Mesothelial cell of epicardium (in vitro differentiated cells): ENCODE measurements at regions not wholly inside any gene's neighbourhood (a gene's known extent, or its start where the extent isn't known, plus 50 kb on each side); places are given as distances from the start of the nearest gene placed in this dataset.

Experiments used
- DNase-seq, 2 experiments: peaks; one replicate each; pipeline ENCODE4 v3.0.0; 2021; ENCODE audit warnings: low spot score in 2 of 2; ENCODE audit not compliant: unreplicated experiment in 2 of 2
- H3K27ac Mint-ChIP-seq: 2 replicates; pipeline ENCODE4 v1.8.0; 2021; ENCODE audit warnings: mixed read lengths
- H3K27me3 Mint-ChIP-seq: 2 replicates; pipeline ENCODE4 v1.8.0; 2021; ENCODE audit warnings: low read depth, mixed read lengths
- H3K36me3 Mint-ChIP-seq: 2 replicates; pipeline ENCODE4 v1.8.0; 2021; ENCODE audit warnings: mixed read lengths
- H3K4me1 Mint-ChIP-seq: 2 replicates; pipeline ENCODE4 v1.8.0; 2021; ENCODE audit warnings: mixed read lengths
- H3K4me3 Mint-ChIP-seq: 2 replicates; pipeline ENCODE4 v1.8.0; 2021; ENCODE audit warnings: mild to moderate bottlenecking, moderate library complexity, mixed read lengths
- H3K9me3 Mint-ChIP-seq: 2 replicates; pipeline ENCODE4 v1.8.0; 2021; ENCODE audit warnings: mixed read lengths
- TF ChIP-seq, protein P1 (sequence below): fragments of 200-600 bp; sonication (generic); IDR thresholded peaks from one replicate; pipeline ENCODE4 v1.5.0; 2021; ENCODE audit warnings: antibody characterized with exemption; ENCODE audit not compliant: unreplicated experiment

DNA sequence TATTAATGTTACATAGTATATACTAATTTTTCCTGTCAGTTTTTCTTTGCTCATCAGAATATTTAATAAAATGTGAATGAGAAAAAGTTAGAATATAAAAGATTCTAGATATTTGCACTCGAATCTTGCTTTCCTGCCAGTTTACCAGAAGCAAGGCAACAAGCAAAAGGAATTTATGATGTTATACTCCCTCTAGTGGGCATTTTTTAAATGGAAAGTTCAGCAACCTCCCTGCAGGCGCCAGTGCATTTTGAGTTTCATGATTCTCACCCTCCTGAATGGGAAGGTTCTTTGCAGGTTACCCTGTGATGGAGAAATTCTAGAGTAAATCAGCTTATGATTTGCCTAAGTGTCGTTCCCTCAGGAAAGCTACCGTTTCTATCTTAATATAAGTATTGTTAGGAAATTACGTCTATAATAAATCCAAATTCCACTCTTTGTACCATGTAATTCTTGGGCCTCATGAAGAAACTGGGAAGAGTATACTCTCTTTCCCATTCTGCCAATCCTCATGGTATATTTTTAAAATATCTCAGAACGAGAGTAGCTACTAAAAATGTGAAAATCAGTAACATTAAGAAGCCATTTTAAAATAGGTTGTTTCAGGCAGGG is 350.0 kb downstream of the CRPPA start:
- peaks cover 5% of the 10 kb centered on the region for H3K4me1 Mint-ChIP-seq
- H3K4me3 Mint-ChIP-seq: no peak overlapping the region
- no peaks in the 10 kb centered on the region for H3K27me3 Mint-ChIP-seq
- H3K36me3 Mint-ChIP-seq: no peaks in the 10 kb centered on the region
- no peak overlapping the region for H3K27ac Mint-ChIP-seq
- H3K9me3 Mint-ChIP-seq: no peaks in the 10 kb centered on the region
- DNase-seq: no peak
- TF ChIP-seq, protein P1, sequence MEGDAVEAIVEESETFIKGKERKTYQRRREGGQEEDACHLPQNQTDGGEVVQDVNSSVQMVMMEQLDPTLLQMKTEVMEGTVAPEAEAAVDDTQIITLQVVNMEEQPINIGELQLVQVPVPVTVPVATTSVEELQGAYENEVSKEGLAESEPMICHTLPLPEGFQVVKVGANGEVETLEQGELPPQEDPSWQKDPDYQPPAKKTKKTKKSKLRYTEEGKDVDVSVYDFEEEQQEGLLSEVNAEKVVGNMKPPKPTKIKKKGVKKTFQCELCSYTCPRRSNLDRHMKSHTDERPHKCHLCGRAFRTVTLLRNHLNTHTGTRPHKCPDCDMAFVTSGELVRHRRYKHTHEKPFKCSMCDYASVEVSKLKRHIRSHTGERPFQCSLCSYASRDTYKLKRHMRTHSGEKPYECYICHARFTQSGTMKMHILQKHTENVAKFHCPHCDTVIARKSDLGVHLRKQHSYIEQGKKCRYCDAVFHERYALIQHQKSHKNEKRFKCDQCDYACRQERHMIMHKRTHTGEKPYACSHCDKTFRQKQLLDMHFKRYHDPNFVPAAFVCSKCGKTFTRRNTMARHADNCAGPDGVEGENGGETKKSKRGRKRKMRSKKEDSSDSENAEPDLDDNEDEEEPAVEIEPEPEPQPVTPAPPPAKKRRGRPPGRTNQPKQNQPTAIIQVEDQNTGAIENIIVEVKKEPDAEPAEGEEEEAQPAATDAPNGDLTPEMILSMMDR: peak; percentile 94

- Mint-ChIP-seq H3K27ac (no peak overlapping the region), H3K4me3 (no peak overlapping the region), H3K9me3 (no peaks in the 10 kb centered on the region), H3K36me3 (no peaks in the 10 kb centered on the region), H3K4me1 (peaks cover 5% of the 10 kb centered on the region), H3K27me3 (no peaks in the 10 kb centered on the region)
- no peak for DNase-seq
- TF ChIP-seq, protein P1: no peak
Measured at GRCh38 chr7:16070806-16071205, 350.5 kb downstream of the CRPPA start.

GRCh38 chr7:16069998-16070397 is 351.3 kb downstream of the CRPPA start:
- TF ChIP-seq, protein P1: no peak
- Mint-ChIP-seq H3K4me3 (no peak overlapping the region), H3K9me3 (no peaks in the 10 kb centered on the region), H3K4me1 (peaks cover 7% of the 10 kb centered on the region), H3K36me3 (no peaks in the 10 kb centered on the region), H3K27me3 (no peaks in the 10 kb centered on the region), H3K27ac (no peak overlapping the region)
- DNase-seq: no peak

GRCh38 chr7:16068183-16068582 is 353.2 kb downstream of the CRPPA start:
- TF ChIP-seq, protein P1: no peak
- H3K9me3 Mint-ChIP-seq: no peaks in the 10 kb centered on the region
- no peak overlapping the region for H3K27ac Mint-ChIP-seq
- H3K36me3 Mint-ChIP-seq: no peaks in the 10 kb centered on the region
- H3K4me3 Mint-ChIP-seq: no peak overlapping the region
- H3K4me1 Mint-ChIP-seq: peaks cover 9% of the 10 kb centered on the region
- peaks cover 3% of the 10 kb centered on the region for H3K27me3 Mint-ChIP-seq
- no peak for DNase-seq

DNA sequence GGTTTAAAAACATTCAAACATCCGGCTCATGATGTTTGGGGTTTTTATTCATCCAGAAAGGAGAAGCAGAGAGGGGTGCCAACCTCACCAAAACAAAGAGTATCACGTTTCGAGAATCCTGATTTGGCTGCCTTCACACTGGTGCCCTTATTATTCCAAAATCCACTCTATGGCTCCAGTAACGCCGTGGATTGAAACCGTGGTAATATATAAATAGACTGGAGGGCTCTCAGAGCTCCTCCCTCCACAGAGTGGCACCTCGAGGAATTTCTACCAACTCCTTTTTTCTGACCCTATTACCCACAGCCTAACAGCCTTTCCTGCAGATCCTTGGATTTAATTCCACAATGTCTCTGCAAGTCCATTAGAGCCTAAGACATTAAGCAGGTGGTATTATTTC is 353.6 kb downstream of the CRPPA start:
- Mint-ChIP-seq H3K27ac (no peak overlapping the region), H3K36me3 (no peaks in the 10 kb centered on the region), H3K4me3 (no peak overlapping the region), H3K4me1 (peaks cover 9% of the 10 kb centered on the region), H3K27me3 (peaks cover 3% of the 10 kb centered on the region), H3K9me3 (no peaks in the 10 kb centered on the region)
- DNase-seq: no peak
- TF ChIP-seq, protein P1: no peak
